SU-DHL-6 (cell line): ENCODE measurements at regions not wholly inside any gene's neighbourhood (a gene's known extent, or its start where the extent isn't known, plus 50 kb on each side); places are given as distances from the start of the nearest gene placed in this dataset.

Source experiments
- H2AFZ ChIP-seq: fragments of 200-600 bp; sonication (generic); 2 replicates; pipeline ENCODE4 v1.6.1; 2014; ENCODE audit warnings: low read depth, mild to moderate bottlenecking, moderate library complexity, mixed read lengths, antibody characterized with exemption, low read length; ENCODE audit not compliant: severe bottlenecking
- H3F3A ChIP-seq: fragments of 200-600 bp; shearing (Covaris generic); 2 replicates; pipeline ENCODE4 v1.6.0; 2016; ENCODE audit warnings: antibody characterized with exemption, mild to moderate bottlenecking; ENCODE audit not compliant: insufficient read depth
- H3K27ac ChIP-seq: fragments of 200-600 bp; sonication (generic); 2 replicates; pipeline ENCODE4 v1.5.1; 2016; ENCODE audit warnings: low read depth, mild to moderate bottlenecking, low read length, moderate library complexity, mixed read lengths
- H3K27me3 ChIP-seq: fragments of 200-600 bp; sonication (generic), shearing (Covaris generic); 2 replicates; pipeline ENCODE4 v1.6.0; 2014; ENCODE audit warnings: mild to moderate bottlenecking, low read length
- H3K36me3 ChIP-seq: fragments of 200-600 bp; sonication (generic); 2 replicates; pipeline ENCODE4 v1.6.1; 2014; ENCODE audit warnings: mild to moderate bottlenecking, low read length, mixed read lengths
- H3K4me2 ChIP-seq: fragments of 300-600, 200-600 bp; shearing (Covaris generic), sonication (generic); 2 replicates; pipeline ENCODE4 v1.6.0; 2014; ENCODE audit warnings: low read length, low read depth, mild to moderate bottlenecking; ENCODE audit not compliant: poor library complexity, severe bottlenecking
- H3K4me3 ChIP-seq: fragments of 200-600 bp; sonication (generic); 2 replicates; pipeline ENCODE4 v1.5.1; 2014; ENCODE audit warnings: antibody characterized with exemption, low read length, mild to moderate bottlenecking, mixed read lengths; ENCODE audit not compliant: insufficient read depth, poor library complexity, severe bottlenecking
- H3K79me2 ChIP-seq: fragments of 200-600 bp; sonication (generic); 2 replicates; pipeline ENCODE4 v1.6.1; 2014; ENCODE audit warnings: mild to moderate bottlenecking, low read length, moderate library complexity; ENCODE audit not compliant: insufficient read depth
- H3K9ac ChIP-seq: fragments of 200-600 bp; sonication (generic); 2 replicates; pipeline ENCODE4 v1.7.0; 2014; ENCODE audit warnings: mild to moderate bottlenecking, low read length
- H3K9me2 ChIP-seq: fragments of 200-600 bp; sonication (generic); replicated peaks from 2 replicates; pipeline ENCODE4 v1.6.1; 2014; ENCODE audit warnings: low read length; ENCODE audit not compliant: insufficient read depth
- H3K9me3 ChIP-seq: fragments of 200-600 bp; sonication (generic); 2 replicates; pipeline ENCODE4 v1.6.1; 2014; ENCODE audit warnings: low read length, mixed read lengths; ENCODE audit not compliant: insufficient read depth
- H4K20me1 ChIP-seq: fragments of 200-600 bp; sonication (generic); 2 replicates; pipeline ENCODE4 v1.6.1; 2014; ENCODE audit warnings: low read depth, mild to moderate bottlenecking, antibody characterized with exemption, low read length, moderate library complexity, mixed read lengths
- EZH2phosphoT487 ChIP-seq: fragments of 200-600 bp; sonication (generic), shearing (Covaris generic); conservative IDR thresholded peaks from 2 replicates; pipeline ENCODE4 v1.6.1; 2018; ENCODE audit warnings: mild to moderate bottlenecking, antibody characterized with exemption, low read length, moderate library complexity, mixed read lengths
- TF ChIP-seq, protein P1 (sequence below): fragments of 200-600 bp; sonication (generic); IDR thresholded peaks from one replicate; pipeline ENCODE4 v1.5.1; 2017; ENCODE audit warnings: antibody characterized with exemption, mild to moderate bottlenecking, low read length, moderate library complexity; ENCODE audit not compliant: insufficient read depth, poor library complexity, severe bottlenecking

DNA sequence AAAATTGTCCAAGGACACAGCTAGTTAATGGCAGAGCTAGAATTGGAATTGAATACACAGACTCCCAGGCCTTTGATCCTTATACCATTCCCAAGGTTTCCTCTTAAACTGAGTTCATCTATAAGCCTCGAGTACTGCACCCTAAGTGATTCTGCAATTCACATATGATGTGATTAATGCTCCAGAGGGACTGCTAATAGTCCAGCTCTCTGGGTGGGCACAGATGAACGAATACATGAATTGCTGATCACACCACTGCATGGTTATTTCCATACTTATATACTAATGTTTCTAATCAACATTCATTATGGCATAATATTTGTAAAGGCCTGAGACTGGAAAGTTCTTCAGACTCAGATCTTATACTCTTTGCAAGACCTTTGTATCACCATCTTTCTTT is 101.8 kb downstream of the NUFIP1 start:
- no peak overlapping the region for H3K27ac ChIP-seq
- H3K79me2 ChIP-seq, result no peaks in the 10 kb centered on the region
- no peaks in the 10 kb centered on the region for H4K20me1 ChIP-seq
- no peaks in the 10 kb centered on the region for H3K9me2 ChIP-seq
- no peaks in the 10 kb centered on the region for H3K36me3 ChIP-seq
- no peaks in the 10 kb centered on the region for H3K9me3 ChIP-seq
- no peak overlapping the region for H2AFZ ChIP-seq
- no peak overlapping the region for H3K4me3 ChIP-seq
- no peaks in the 10 kb centered on the region for H3F3A ChIP-seq
- no peak overlapping the region for H3K9ac ChIP-seq
- no peak overlapping the region for H3K4me2 ChIP-seq
- TF ChIP-seq, protein P1, sequence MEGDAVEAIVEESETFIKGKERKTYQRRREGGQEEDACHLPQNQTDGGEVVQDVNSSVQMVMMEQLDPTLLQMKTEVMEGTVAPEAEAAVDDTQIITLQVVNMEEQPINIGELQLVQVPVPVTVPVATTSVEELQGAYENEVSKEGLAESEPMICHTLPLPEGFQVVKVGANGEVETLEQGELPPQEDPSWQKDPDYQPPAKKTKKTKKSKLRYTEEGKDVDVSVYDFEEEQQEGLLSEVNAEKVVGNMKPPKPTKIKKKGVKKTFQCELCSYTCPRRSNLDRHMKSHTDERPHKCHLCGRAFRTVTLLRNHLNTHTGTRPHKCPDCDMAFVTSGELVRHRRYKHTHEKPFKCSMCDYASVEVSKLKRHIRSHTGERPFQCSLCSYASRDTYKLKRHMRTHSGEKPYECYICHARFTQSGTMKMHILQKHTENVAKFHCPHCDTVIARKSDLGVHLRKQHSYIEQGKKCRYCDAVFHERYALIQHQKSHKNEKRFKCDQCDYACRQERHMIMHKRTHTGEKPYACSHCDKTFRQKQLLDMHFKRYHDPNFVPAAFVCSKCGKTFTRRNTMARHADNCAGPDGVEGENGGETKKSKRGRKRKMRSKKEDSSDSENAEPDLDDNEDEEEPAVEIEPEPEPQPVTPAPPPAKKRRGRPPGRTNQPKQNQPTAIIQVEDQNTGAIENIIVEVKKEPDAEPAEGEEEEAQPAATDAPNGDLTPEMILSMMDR, result no peak
- TF ChIP-seq EZH2phosphoT487, result no peak
- H3K27me3 ChIP-seq, result no peaks in the 10 kb centered on the region

GRCh38 chr13:44884076-44884729 is 105.1 kb downstream of the NUFIP1 start:
- no peaks in the 10 kb centered on the region for H3K9me3 ChIP-seq
- H2AFZ ChIP-seq, result no peak overlapping the region
- no peak overlapping the region for H3K27ac ChIP-seq
- no peaks in the 10 kb centered on the region for H3K36me3 ChIP-seq
- H3F3A ChIP-seq, result no peaks in the 10 kb centered on the region
- no peaks in the 10 kb centered on the region for H3K79me2 ChIP-seq
- no peaks in the 10 kb centered on the region for H3K9me2 ChIP-seq
- no peak overlapping the region for H3K4me2 ChIP-seq
- no peaks in the 10 kb centered on the region for H4K20me1 ChIP-seq
- no peak overlapping the region for H3K4me3 ChIP-seq
- no peak overlapping the region for H3K9ac ChIP-seq
- H3K27me3 ChIP-seq, result no peaks in the 10 kb centered on the region
- no peak for TF ChIP-seq EZH2phosphoT487
- TF ChIP-seq, protein P1, result no peak

GRCh38 chr13:44879452-44880058 is 109.7 kb downstream of the NUFIP1 start:
- H3F3A ChIP-seq, result no peaks in the 10 kb centered on the region
- H3K79me2 ChIP-seq, result no peaks in the 10 kb centered on the region
- no peaks in the 10 kb centered on the region for H3K9me2 ChIP-seq
- no peaks in the 10 kb centered on the region for H3K9me3 ChIP-seq
- no peaks in the 10 kb centered on the region for H3K36me3 ChIP-seq
- no peak overlapping the region for H3K4me2 ChIP-seq
- H2AFZ ChIP-seq, result no peak overlapping the region
- H3K27ac ChIP-seq, result no peak overlapping the region
- no peak overlapping the region for H3K9ac ChIP-seq
- H4K20me1 ChIP-seq, result no peaks in the 10 kb centered on the region
- no peak overlapping the region for H3K4me3 ChIP-seq
- H3K27me3 ChIP-seq, result no peaks in the 10 kb centered on the region
- TF ChIP-seq, protein P1, result peak; percentile 48
- TF ChIP-seq EZH2phosphoT487, result no peak
